ENCODE measurements at regions not wholly inside any gene's neighbourhood (a gene's known extent, or its start where the extent isn't known, plus 50 kb on each side); places are given as distances from the start of the nearest gene placed in this dataset.

- H3K9ac ChIP-seq (ENCODE audit: low read length in 3 of 3), result no peak overlapping the region
- TF ChIP-seq CTCF (IDR thresholded peaks at IDR 0.05; ENCODE audit: borderline replicate concordance, extremely low read depth, insufficient read depth), result no peak
- no peaks in the 10 kb centered on the region for H3K9me3 ChIP-seq (ENCODE audit: control insufficient read depth in 2 of 3, insufficient read depth in 1 of 3, low read length in 3 of 3)
- H3K4me1 ChIP-seq (ENCODE audit: control insufficient read depth in 2 of 3, insufficient read depth in 2 of 3, low read depth in 1 of 3, low read length in 3 of 3), result no peaks in the 10 kb centered on the region
- peak in 1 of 5 donors; percentile 40 for DNase-seq
- no peaks in the 10 kb centered on the region for H3K27me3 ChIP-seq (ENCODE audit: control insufficient read depth, insufficient read depth, low read length)
- no peak overlapping the region for H3K27ac ChIP-seq (ENCODE audit: low read depth in 2 of 2, low read length in 2 of 2)
- H3K4me3 ChIP-seq (ENCODE audit: low read length in 3 of 3), result no peak overlapping the region
- FAIRE-seq, result no peak
- no peaks in the 10 kb centered on the region for H3K36me3 ChIP-seq (ENCODE audit: control insufficient read depth in 2 of 3, insufficient read depth in 3 of 3, low read length in 3 of 3)
- intact Hi-C loops (cut with DNase I), result no loop called here
Observed at GRCh38 chr3:77707281-77707680, 667.4 kb downstream of the ROBO2 start.

DNA sequence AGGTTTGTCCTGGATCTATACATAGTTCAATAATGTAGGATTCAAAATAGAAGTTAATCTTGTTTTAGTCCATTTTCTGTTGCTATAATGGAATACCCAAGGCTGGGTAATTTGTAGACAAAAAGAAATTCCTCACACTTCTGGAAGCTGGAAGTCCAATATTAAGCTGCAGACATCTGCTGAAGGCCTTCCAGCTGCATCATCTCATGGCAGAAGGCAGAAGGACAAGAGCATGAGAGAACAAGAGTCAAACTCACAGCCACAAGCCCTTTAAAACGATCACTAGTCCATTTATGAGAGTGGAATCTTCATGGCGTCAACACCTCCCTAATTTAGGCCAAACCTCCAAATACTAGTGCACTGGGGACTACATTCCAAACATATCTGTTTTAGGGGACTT is 669.3 kb downstream of the ROBO2 start:
- DNase-seq, result peak in 1 of 5 donors; percentile 61
- H3K9me3 ChIP-seq (ENCODE audit: control insufficient read depth in 2 of 3, insufficient read depth in 1 of 3, low read length in 3 of 3), result no peaks in the 10 kb centered on the region
- TF ChIP-seq CTCF (IDR thresholded peaks at IDR 0.05; ENCODE audit: borderline replicate concordance, extremely low read depth, insufficient read depth), result no peak
- no peaks in the 10 kb centered on the region for H3K27me3 ChIP-seq (ENCODE audit: control insufficient read depth, insufficient read depth, low read length)
- no peak overlapping the region for H3K27ac ChIP-seq (ENCODE audit: low read depth in 2 of 2, low read length in 2 of 2)
- intact Hi-C loops (cut with DNase I), result no loop called here
- no peak overlapping the region for H3K4me3 ChIP-seq (ENCODE audit: low read length in 3 of 3)
- no peak overlapping the region for H3K9ac ChIP-seq (ENCODE audit: low read length in 3 of 3)
- no peaks in the 10 kb centered on the region for H3K36me3 ChIP-seq (ENCODE audit: control insufficient read depth in 2 of 3, insufficient read depth in 3 of 3, low read length in 3 of 3)
- FAIRE-seq, result no peak
- no peaks in the 10 kb centered on the region for H3K4me1 ChIP-seq (ENCODE audit: control insufficient read depth in 2 of 3, insufficient read depth in 2 of 3, low read depth in 1 of 3, low read length in 3 of 3)

- H3K27me3 ChIP-seq (ENCODE audit: control insufficient read depth, insufficient read depth, low read length), result no peaks in the 10 kb centered on the region
- H3K4me3 ChIP-seq (ENCODE audit: low read length in 3 of 3), result no peak overlapping the region
- no peak for DNase-seq
- intact Hi-C loops (cut with DNase I), result no loop called here
- no peaks in the 10 kb centered on the region for H3K36me3 ChIP-seq (ENCODE audit: control insufficient read depth in 2 of 3, insufficient read depth in 3 of 3, low read length in 3 of 3)
- no peaks in the 10 kb centered on the region for H3K9me3 ChIP-seq (ENCODE audit: control insufficient read depth in 2 of 3, insufficient read depth in 1 of 3, low read length in 3 of 3)
- H3K9ac ChIP-seq (ENCODE audit: low read length in 3 of 3), result no peak overlapping the region
- TF ChIP-seq CTCF (IDR thresholded peaks at IDR 0.05; ENCODE audit: borderline replicate concordance, extremely low read depth, insufficient read depth), result no peak
- no peak for FAIRE-seq
- H3K4me1 ChIP-seq (ENCODE audit: control insufficient read depth in 2 of 3, insufficient read depth in 2 of 3, low read depth in 1 of 3, low read length in 3 of 3), result no peaks in the 10 kb centered on the region
- H3K27ac ChIP-seq (ENCODE audit: low read depth in 2 of 2, low read length in 2 of 2), result no peak overlapping the region
Observed at GRCh38 chr3:77718311-77718710, 678.4 kb downstream of the ROBO2 start.

GRCh38 chr3:77720460-77720971 is 680.6 kb downstream of the ROBO2 start:
- TF ChIP-seq CTCF (IDR thresholded peaks at IDR 0.05; ENCODE audit: borderline replicate concordance, extremely low read depth, insufficient read depth), result no peak
- Histone ChIP-seq H3K4me3 (ENCODE audit: low read length in 3 of 3) (no peak overlapping the region), H3K27me3 (ENCODE audit: control insufficient read depth, insufficient read depth, low read length) (no peaks in the 10 kb centered on the region), H3K4me1 (ENCODE audit: control insufficient read depth in 2 of 3, insufficient read depth in 2 of 3, low read depth in 1 of 3, low read length in 3 of 3) (no peaks in the 10 kb centered on the region), H3K9me3 (ENCODE audit: control insufficient read depth in 2 of 3, insufficient read depth in 1 of 3, low read length in 3 of 3) (no peaks in the 10 kb centered on the region), H3K27ac (ENCODE audit: low read depth in 2 of 2, low read length in 2 of 2) (no peak overlapping the region), H3K36me3 (ENCODE audit: control insufficient read depth in 2 of 3, insufficient read depth in 3 of 3, low read length in 3 of 3) (no peaks in the 10 kb centered on the region), H3K9ac (ENCODE audit: low read length in 3 of 3) (no peak overlapping the region)
- FAIRE-seq (no peak), DNase-seq (no peak)
- intact Hi-C loops (cut with DNase I), result no loop called here
